ENCODE measurements at regions not wholly inside any gene's neighbourhood (a gene's known extent, or its start where the extent isn't known, plus 50 kb on each side); places are given as distances from the start of the nearest gene placed in this dataset.

DNA sequence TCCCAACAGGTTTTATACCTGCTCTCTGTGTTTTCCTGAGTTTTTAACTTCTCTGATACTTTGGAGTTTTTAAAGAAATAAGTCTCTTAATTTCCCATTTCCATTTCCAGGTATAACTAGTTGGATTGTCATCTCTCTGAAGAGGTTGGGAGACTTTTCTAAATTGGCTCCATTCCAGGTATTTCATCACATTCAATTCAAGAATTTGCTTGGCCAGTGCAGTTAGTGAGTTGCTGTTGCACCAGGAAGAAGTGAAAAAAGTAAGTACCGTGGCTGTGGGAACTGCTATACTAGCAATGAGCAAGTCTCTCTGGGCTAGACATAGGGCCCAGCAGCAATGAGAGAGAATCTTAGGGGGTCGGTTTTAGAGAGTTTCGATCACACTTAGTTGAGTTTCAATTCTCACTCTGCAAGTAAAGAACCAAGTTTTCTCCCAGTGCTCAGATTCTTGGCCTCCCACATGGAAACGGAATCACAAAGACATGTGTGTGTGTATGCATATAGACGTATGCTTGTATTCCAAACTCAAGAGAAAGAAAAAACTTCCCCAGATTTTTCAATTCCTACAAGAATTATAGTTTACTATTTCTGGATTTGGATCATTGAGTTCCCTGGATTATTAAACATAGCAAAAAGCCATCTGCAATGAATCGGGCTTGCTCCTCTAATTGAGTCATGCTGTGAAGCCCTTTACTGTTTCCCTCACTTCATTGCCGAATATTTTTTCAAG is 894.4 kb downstream of the BCL11A start:
- Histone ChIP-seq H3K4me1 (peaks cover 0 to 7% (median 2%) of the 10 kb centered on the region in 4 donors), H3K36me3 (no peaks in the 10 kb centered on the region), H3K27me3 (no peaks in the 10 kb centered on the region), H3K9me3 (no peaks in the 10 kb centered on the region), H3K27ac (no peak overlapping the region), H3K4me3 (no peak overlapping the region)
- 60 to 70% methylated on average over 4 to 7 of the region's 7 CpGs for WGBS, 2 donors (ENCODE audit: low coverage in 1 of 2)
- in situ Hi-C loops (cut with MboI; ENCODE audit: low pct_ligation_motif_present in 1 of 4, low pct_unique_long_range_greater_than_20kb in 1 of 4, low sequenced_read_pairs in 3 of 4) = no loop called here
- DNase-seq = no peak
- intact Hi-C loops (cut with DNase I; ENCODE audit: low total_unique reads) = no loop called here
- TF ChIP-seq, protein P1, sequence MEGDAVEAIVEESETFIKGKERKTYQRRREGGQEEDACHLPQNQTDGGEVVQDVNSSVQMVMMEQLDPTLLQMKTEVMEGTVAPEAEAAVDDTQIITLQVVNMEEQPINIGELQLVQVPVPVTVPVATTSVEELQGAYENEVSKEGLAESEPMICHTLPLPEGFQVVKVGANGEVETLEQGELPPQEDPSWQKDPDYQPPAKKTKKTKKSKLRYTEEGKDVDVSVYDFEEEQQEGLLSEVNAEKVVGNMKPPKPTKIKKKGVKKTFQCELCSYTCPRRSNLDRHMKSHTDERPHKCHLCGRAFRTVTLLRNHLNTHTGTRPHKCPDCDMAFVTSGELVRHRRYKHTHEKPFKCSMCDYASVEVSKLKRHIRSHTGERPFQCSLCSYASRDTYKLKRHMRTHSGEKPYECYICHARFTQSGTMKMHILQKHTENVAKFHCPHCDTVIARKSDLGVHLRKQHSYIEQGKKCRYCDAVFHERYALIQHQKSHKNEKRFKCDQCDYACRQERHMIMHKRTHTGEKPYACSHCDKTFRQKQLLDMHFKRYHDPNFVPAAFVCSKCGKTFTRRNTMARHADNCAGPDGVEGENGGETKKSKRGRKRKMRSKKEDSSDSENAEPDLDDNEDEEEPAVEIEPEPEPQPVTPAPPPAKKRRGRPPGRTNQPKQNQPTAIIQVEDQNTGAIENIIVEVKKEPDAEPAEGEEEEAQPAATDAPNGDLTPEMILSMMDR (IDR thresholded peaks at IDR 0.05) = no peak
- TF ChIP-seq EP300 (IDR thresholded peaks at IDR 0.05; ENCODE audit: low read depth) (no peak), POLR2AphosphoS5 (IDR thresholded peaks at IDR 0.05) (no peak), POLR2A (IDR thresholded peaks at IDR 0.05) (no peak)

GRCh38 chr2:59655809-59656208 is 897.6 kb downstream of the BCL11A start:
- in situ Hi-C loops (cut with MboI; ENCODE audit: low pct_ligation_motif_present in 1 of 4, low pct_unique_long_range_greater_than_20kb in 1 of 4, low sequenced_read_pairs in 3 of 4) = no loop called here
- DNase-seq = peak; percentile 84

GRCh38 chr2:59654710-59655109 is 898.7 kb downstream of the BCL11A start:
- H3K4me1 ChIP-seq = peaks cover 0 to 7% (median 2%) of the 10 kb centered on the region in 4 donors
- intact Hi-C loops (cut with DNase I; ENCODE audit: low total_unique reads) (no loop called here), in situ Hi-C loops (cut with MboI; ENCODE audit: low pct_ligation_motif_present in 1 of 4, low pct_unique_long_range_greater_than_20kb in 1 of 4, low sequenced_read_pairs in 3 of 4) (no loop called here)
- H3K4me3 ChIP-seq = no peak overlapping the region
- H3K27me3 ChIP-seq = no peaks in the 10 kb centered on the region
- DNase-seq = no peak
- no peaks in the 10 kb centered on the region for H3K9me3 ChIP-seq
- no peaks in the 10 kb centered on the region for H3K36me3 ChIP-seq
- TF ChIP-seq POLR2AphosphoS5 (IDR thresholded peaks at IDR 0.05) = no peak
- WGBS, 2 donors (ENCODE audit: low coverage in 1 of 2) = 56 to 60% methylated on average over 1 to 4 of the region's 4 CpGs
- no peak overlapping the region for H3K27ac ChIP-seq

More at GRCh38 chr2:59655809-59656208, 897.6 kb downstream of the BCL11A start:
- Histone ChIP-seq H3K4me1 (peaks cover 0 to 7% (median 2%) of the 10 kb centered on the region in 4 donors), H3K27ac (peak overlapping the region in 3 of 4 donors; percentile 22 to 40 (median 35)), H3K4me3 (no peak overlapping the region), H3K36me3 (no peaks in the 10 kb centered on the region), H3K27me3 (no peaks in the 10 kb centered on the region), H3K9me3 (no peaks in the 10 kb centered on the region)
- WGBS, 2 donors (ENCODE audit: low coverage in 1 of 2) = 46 to 72% methylated on average over 3 to 9 of the region's 9 CpGs
- TF ChIP-seq POLR2AphosphoS5 (IDR thresholded peaks at IDR 0.05) (peak in 1 of 3 donors; percentile 30), POLR2A (IDR thresholded peaks at IDR 0.05) (no peak), EP300 (IDR thresholded peaks at IDR 0.05; ENCODE audit: low read depth) (no peak)
- TF ChIP-seq, protein P1 (IDR thresholded peaks at IDR 0.05) = no peak
- intact Hi-C loops (cut with DNase I; ENCODE audit: low total_unique reads) = no loop called here

- no peak overlapping the region for H3K27ac ChIP-seq
- TF ChIP-seq POLR2AphosphoS5 (IDR thresholded peaks at IDR 0.05) (no peak), EP300 (IDR thresholded peaks at IDR 0.05; ENCODE audit: low read depth) (no peak), POLR2A (IDR thresholded peaks at IDR 0.05) (no peak)
- TF ChIP-seq, protein P1 (IDR thresholded peaks at IDR 0.05) = no peak
- in situ Hi-C loops (cut with MboI; ENCODE audit: low pct_ligation_motif_present in 1 of 4, low pct_unique_long_range_greater_than_20kb in 1 of 4, low sequenced_read_pairs in 3 of 4) = no loop called here
Measured at GRCh38 chr2:59653164-59653563, 900.3 kb downstream of the BCL11A start.

More at GRCh38 chr2:59653164-59653563, 900.3 kb downstream of the BCL11A start:
- Histone ChIP-seq H3K4me1 (peaks cover 0 to 7% (median 2%) of the 10 kb centered on the region in 4 donors), H3K9me3 (no peaks in the 10 kb centered on the region), H3K4me3 (no peak overlapping the region), H3K36me3 (no peaks in the 10 kb centered on the region), H3K27me3 (no peaks in the 10 kb centered on the region)
- no peak for DNase-seq
- 44 to 59% methylated on average over 1 to 2 of the region's 2 CpGs for WGBS, 2 donors (ENCODE audit: low coverage in 1 of 2)
- intact Hi-C loops (cut with DNase I; ENCODE audit: low total_unique reads) = no loop called here

Measured in transverse colon (tissue), 4 donors.